NCI-H226 (cell line): ENCODE measurements at regions not wholly inside any gene's neighbourhood (a gene's known extent, or its start where the extent isn't known, plus 50 kb on each side); places are given as distances from the start of the nearest gene placed in this dataset.

Experiments used
- DNase-seq: peaks from one replicate; pipeline ENCODE4 v3.0.0-alpha.2; 2015

DNA sequence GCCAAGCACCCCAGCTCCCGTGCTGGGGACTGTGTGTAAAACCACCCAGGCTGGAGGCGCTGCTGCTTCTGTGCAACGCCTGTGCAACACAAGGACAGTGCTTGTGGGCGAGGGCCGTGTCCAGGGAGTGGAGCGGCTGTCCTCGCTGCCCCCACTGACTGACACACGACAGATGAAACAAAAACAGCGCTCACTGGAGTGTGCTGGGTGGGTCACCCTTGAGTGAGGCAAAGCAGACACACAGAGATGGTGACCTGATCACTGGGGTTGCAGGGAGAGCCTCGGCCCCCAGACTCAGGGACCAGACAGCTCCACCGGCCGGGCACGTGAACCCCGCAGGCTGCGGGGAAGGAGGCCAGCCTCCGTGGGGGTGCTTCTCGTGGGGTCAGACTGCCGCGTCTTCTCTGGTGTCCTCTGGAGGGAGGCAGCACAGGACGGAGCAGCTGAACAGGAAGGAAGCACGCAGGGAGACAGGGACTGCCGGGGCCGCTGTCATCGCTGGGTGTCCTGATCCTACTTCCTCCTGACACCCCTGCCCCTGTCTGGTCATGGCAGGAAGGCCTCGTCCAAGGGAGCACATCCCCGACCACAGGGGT lies 75.9 kb upstream of the CST7 start:
- DNase-seq: no peak

DNA sequence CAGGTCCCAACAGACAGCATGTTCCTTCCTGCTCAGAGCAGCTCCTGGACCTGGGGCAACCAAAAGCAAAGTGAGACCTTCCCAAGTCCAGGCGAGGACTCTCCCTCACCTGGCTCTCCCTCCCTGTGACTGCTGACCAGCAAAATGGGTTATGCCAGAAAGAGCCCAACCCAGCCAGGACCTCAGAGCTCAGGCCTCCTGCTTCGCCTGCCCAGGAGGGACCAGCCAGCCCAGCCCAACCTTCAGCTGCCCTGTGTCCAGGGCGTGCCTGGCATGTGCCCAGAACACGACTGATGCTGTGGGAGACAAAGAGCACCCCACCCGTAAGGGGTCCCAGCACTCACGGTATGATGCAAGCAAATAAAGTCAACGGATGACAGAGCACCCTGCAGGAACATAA lies 74.0 kb upstream of the CST7 start:
- DNase-seq: no peak

DNA sequence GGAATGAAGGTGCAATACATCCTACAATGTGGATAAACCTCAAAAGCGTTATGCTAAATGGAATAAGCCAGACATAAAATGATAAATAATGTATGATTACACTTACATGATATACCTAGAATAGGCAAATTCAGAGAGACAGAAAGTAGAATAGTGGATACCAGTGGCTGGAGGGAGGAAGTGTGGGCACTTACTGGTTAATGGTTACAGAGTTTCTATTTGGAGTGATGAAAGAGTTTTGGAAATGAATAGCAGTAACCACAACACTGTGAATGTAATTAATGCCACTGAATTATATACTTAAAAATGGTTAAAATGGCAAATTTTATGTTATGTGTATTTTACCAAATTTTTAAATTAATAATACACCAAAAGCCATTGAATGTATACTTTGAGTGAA lies 71.4 kb upstream of the CST7 start:
- DNase-seq: no peak

DNA sequence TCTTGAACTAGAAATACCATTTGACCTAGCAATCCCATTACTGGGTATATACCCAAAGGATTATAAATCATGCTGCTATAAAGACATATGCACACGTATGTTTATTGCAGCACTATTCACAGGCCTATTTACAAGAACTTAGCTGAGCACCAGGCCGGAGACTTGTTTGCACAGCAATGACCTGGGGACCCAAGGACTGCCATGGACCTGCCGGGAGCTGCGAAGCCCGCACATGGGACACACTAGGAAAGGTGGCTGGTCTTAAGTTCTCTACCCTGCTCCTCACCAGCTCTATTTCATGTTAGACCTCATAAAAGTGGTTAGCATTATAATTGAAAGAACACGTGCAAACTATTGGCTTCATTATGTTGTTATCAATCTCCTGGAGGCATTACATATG lies 70.4 kb upstream of the CST7 start:
- DNase-seq: no peak

DNA sequence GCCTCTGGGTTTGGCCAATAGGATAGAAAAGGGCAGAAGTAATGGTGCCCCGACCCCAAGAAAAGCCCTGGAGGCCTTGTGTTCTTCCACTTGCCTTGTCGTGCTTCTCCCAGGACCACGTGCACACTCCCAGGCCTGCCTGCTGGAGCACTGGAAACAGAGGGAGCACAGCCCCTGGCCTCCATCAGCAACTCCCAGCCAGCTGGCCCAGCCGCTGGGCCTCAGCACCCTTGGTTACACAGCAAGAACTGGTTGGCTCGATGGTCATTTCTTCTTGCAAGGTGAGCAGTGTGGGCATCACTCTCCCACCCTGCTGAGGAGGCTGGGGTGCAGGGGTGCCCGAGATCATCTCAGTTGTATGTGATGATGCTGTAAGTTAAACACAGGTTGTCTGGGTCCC lies 69.2 kb upstream of the CST7 start:
- DNase-seq: no peak

DNA sequence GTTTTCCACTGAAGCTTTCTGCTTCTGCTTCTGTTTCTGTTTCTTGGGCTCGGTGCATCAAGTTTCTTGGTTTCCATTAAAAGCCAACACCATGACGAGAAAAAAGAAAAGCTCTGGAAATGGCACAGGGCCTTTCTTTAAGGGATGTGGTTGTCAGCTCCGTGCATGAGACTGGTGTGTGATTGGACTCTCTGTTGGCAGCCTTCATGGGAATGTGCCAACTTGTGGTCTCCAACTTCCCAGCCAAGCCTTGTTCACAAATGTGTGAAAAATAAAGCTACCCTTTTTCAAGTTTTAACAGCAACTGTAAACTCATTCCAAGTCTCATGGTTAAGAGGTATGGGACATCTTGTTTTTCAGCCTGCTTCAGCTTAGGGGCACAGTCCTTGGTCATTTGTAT lies 68.7 kb upstream of the CST7 start:
- DNase-seq: no peak

DNA sequence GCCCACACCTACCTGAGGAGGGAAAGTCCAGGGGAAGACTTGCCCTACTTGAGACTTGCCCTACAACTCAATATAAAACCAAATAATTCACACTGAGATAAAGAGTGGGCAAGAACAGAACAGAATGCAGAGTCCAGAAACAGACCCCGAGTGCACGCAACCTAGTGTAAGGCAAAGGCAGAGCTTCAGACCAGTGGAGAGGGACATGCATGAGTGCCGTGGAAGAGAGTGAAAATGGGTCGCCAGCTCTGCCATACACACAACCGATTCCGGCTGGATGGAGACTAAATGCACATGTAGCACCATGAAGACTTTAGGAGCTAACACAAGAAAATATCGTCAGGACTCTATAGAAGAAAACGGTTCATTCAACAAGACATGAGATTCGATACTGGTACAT lies 58.8 kb upstream of the CST7 start:
- no peak for DNase-seq

DNA sequence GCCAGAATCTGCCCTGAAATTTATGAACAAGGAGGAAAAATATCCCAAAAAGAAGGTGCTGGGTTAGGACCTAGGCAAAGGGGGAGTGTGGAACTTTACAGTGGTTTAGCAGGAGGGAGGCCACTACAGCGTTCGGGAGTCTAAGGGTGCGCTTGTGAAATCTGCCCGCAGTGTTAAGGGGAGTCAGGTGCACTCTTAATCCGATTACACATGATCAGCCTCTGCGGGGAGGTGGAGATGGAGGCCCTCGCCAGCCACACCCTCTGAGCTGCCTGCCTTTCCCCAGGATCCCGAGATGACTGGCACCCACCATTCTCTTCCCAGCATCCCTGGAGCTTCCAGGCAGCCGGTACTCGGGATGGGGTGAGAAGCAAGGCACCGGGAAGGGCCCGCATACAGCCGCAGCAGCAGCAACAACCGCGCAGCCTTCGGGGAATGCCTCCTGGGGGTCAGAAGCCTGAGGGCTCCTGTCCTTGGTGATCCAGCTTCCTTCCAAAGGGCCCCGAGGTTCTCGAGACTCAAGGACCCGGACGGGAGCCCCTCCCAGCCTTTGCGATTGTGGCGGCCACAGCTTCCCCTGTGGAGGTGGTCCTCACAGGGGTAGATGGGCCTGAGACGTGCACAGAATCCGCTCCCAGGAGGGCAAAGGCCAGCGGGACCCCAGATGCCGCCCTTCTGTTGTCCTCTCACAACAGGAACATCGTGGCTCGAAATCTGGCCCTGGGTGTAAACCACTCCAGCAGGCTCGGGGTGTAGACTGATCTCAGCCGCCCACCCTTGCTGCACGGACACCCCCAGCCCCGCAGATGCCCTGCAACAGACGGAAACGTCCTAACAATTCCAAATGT lies 57.3 kb upstream of the CST7 start:
- DNase-seq: no peak

DNA sequence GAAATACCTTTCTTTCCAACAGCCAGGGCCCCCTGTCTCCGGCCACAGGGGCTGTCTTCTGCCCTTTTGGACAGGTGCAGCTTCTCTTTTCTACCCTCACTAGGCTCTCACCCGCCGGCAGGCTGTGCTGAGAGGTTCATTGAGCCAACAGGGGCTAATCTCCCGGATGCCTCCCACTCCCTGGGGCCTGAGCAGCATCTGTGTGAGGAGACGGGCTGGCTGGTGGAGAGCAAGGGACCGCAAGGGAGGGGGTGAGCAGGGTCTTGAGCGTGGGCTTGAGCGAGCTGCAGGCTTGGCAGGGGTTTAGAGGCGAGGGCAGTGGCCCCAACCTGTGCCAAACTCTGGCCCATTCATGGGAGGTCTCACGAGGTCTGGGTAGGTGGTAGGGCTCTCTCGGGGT lies 56.5 kb upstream of the CST7 start:
- no peak for DNase-seq

DNA sequence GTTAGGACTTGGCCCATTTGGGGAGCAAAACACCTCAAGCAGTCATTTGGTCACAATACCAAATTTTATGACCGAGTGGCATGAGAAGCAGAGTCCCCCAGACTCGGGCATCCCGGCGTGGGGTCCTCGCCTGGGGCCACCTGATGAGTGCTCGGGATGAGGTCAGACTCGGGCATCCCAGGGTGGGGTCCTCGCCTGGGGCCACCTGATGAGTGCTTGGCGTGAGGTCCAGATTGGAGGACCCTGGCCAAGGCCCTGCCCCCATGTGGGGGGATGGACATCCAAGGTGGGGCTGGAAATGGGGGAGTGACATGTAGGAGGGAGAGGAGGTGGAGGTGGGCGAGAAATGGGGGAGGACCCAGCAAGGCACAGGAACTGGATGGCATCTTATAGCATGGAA lies 56.1 kb upstream of the CST7 start:
- DNase-seq: no peak

DNA sequence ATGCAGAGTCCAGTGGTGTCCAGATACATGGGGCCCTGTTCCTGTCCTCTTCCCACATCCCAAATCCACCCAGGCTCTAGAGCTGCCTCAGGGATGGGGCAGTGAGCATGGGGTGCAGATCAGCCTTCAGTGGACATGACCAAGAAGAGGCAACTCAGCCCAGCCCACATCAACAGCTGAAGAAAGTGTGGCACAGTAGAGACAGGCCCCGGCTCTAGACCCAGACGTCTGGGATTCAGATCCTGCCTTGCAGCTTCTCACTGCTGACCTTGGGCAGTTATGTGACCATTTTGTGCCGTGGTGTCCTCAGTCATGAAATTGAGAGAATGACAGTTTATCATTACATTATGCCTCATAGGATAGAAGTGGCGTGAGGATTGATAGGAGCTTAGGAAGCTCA lies 54.6 kb upstream of the CST7 start:
- DNase-seq: no peak

DNA sequence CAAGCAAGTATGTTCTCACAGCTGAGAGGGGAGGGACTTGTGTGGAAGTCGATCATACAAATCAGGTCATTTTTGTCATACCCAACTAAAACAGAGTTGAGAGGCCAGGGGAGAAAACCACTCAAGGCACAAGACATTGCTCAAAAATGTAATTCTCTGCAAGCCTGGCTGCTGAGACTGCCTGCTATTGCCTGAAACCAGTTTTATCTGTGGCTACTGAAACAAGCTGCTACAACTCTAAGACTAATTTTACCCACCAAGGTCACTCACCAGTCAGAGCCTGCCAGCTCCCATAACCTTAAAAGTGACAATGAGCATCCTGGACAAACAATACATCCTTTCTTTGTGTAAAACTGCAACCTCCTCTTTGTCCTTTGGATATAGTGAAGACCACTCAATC lies 54.1 kb upstream of the CST7 start:
- no peak for DNase-seq

DNA sequence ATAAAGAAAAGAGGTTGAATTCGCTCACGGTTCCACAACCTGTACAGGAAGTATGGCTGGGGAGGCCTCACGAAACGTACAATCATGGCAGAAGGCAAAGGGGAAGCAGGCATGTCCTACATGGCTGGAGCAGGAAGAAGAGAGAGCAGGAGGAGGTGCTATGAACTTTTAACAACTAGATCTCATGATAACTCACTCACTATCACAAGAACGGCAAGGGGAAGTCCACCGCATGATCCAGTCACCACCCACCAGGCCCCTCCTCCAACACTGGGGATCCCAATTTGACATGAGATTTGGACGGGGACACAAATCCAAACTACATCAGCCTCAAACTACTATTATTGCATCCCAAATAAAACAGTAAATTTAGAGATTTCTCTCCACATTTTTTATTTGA lies 53.6 kb upstream of the CST7 start:
- no peak for DNase-seq

DNA sequence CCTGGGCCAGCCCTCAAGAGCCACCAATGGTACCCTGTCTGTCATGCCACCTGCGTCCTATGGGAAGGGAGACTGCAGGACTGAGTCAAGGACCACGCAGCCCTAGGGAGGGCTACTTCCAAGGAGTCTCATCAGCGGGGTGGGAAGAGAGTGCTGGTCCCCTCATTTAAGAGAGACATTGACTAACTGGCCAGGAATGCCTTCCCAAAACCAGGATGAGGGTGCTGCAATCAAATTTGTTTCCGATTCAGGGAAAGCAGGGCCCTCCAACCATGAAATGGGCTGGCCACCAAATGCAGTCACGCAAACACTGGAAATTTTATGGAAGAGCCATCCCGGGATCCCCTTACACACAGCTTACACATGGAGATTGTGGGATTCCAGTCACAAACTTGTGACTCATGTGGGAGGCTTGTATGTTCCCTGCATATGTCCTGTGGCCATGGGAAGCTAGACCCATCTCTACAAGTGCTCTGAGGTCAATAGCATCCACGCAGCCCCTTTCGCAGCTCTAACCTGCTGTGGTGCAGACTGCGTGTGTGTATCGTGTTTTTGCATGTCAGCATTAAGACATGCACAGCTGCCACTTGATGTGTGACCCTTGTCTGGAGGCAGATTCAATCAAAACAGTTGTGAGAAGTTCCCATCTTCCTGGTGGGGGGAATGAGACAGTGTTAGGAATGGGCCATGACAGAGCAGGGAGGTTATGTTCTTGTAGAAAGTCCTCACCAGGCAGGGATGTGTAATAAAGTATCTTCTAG lies 53.0 kb upstream of the CST7 start:
- no peak for DNase-seq

DNA sequence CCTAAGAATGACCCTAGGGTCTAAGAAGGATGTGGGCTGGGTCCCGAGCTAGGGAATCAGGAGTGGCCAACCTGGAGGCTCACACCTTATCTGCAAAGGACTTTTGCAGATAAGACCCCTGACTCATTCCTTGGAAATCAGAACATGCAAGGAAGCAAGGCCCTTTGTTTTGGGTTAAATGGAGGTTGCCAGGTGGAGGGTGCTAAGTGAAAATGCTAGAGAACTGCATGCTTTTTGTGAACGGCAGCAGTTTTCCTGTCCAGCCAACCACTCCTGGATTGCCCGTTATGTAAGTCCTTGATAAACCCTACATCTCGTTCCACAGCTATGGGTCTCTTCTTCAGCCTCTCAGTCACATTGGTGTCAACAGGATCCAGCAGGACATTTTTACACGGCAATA lies 52.1 kb upstream of the CST7 start:
- no peak for DNase-seq

DNA sequence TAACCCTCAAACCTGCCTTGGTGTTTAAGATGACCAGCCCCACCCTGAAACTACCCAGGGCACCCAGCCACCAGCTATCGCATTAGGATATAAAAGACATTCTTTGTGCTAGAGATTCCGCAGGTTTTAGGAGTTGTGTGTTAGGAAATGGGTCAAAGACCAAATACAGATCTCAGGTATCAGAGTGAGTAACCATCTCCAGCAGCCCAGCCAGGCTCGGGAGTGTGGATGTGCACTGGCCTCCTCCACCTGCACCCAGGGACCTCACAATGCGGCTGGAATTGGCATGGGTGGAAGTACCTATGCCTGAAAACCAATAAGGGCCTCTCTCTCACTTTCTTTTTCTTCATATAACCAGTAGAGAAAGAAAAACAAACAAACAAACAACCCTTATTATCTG lies 51.1 kb upstream of the CST7 start:
- no peak for DNase-seq

DNA sequence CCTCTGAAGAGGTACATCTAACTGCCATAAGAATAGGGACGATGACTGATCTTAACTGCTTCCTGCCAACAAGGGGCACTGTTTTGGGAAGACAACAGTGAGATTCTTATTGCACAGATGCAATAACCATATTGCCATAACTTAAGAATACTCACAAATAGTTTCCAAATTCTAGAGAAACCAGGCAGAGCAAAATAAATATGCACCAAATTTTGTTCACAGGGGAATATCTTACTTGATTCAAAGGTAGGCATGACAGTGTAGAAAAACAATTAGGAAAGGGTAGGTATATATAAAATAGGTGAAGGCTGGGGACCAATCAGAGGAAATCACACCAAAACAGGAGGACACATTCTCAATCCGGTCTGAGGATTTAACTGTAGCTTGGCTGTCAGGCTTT lies 49.9 kb upstream of the CST7 start:
- no peak for DNase-seq
